GM19324 (cell line): ENCODE measurements at regions not wholly inside any gene's neighbourhood (a gene's known extent, or its start where the extent isn't known, plus 50 kb on each side); places are given as distances from the start of the nearest gene placed in this dataset.

Source experiments
- ATAC-seq: cut with Tn5 transposase; IDR thresholded peaks from one replicate; pipeline ENCODE4 v1.9.1; 2021; ENCODE audit warnings: mild to moderate bottlenecking, moderate library complexity; ENCODE audit not compliant: unreplicated experiment, low FRiP score

DNA sequence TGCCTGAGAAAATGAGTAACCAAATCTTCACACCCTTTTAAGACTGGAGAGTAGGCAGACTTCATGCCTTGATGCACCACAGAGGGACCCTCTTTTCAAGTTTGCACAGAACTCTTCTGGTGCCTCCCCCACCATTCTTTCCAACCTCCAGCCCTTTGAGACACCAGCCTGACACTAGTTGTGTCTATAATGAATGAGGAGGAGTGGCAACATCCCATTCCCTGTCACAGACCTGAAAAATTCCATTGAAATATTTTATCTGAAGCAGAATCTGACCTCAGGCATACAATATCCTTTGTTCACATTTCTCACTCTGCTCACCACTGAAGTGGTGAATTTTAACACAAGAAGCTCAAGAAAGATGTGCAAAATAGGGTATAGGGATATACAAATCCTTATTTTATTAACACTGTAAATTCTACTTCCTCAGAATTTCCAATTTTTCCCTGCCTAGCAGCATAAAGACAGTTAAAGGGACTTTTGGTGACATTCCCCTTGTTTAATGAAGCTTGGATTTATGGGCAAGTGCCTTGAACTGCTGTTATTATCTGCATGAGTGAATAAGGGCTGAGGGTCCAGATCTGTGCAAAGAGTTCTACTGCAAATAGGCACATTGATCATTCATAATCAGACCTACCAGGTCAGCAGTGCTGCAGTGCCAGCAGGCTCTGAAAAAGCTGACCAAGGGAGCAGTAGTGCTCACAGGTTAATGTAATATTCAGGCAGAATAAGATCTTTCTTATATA, 149.9 kb upstream of the PAQR3 start:
- ATAC-seq: no peak

DNA sequence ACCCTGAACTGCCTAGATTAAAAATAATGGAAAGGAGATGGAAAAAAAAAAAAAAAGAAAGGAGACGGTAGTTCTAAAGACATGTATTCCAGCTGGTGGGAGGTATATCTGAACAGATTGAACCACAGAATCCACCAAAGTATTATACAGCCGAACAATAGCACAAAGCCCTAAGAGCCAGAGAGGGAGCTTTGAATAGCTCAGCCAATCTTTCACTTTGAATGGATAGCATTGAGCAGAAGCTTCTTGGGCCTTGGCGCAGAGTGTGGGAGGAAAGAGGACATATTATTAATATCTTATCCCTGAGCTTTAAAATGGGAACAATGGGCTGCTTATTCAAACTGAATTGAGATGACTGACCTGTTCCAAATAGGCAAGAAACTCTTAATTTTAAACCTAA, 147.8 kb upstream of the PAQR3 start:
- no peak for ATAC-seq

DNA sequence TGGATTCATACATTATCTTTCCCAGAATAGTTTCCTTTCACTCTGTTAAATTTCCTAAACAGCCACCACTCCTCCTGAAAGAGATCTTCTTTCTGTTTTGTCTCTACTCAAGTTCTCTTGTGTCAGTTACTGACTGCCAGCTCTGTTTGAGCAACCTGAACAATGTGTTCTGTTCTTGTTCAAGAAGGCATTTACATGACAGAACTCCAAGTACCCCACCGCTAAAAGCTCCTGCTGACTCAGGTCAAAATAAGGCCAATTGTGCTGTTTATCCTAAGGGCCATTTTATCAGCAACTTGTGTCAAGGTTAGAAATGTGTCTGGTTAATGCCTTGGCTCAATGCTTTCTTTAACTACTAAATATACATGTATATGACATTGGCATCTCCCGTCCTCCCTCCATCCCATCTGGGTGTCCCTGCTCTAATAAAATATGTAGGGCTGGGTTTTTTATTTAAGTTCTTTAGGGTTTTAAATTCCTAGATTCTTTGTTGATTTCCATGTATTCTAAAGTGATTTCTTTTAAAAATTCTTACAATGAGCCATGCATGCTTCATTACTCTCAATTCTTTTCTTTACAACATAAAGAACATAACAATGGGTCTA, 144.3 kb upstream of the PAQR3 start:
- ATAC-seq: no peak

DNA sequence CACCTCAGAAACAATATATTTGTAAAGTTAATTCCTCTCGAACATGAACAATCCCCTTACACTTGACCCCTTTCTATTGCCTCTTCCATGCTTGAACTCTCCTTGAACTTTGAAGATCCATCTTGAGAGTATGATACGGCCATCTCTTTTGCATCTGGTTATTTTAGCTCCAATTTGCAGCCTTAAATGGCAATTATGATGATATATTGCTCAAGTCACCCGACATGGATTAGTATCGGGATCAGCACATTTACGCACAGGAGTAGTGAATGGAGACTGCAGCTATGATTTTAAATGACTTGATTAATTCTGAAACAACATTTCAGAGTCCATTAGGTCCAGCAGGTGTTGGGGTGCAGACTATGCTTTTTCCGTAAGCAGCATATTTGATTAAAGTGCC, 143.8 kb upstream of the PAQR3 start:
- ATAC-seq: no peak

DNA sequence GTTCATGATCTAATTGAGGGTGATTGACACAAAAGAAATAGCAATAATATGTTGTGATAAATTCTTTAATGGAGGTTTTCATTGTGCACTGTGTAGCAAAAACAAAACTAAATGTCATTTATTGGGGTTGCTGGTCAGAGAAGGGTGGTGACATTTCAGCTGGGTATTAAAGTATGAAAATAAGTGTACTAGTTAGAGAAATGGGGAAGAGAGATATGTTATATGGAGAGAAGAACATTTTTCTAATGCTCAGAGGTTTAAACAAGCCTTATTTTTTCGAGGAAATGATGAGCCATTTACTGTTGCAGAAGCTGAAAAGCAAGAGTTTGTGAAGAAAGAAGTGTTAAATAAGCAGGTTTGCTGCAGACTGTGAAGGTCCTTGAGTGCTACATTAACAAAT, 142.7 kb upstream of the PAQR3 start:
- no peak for ATAC-seq

DNA sequence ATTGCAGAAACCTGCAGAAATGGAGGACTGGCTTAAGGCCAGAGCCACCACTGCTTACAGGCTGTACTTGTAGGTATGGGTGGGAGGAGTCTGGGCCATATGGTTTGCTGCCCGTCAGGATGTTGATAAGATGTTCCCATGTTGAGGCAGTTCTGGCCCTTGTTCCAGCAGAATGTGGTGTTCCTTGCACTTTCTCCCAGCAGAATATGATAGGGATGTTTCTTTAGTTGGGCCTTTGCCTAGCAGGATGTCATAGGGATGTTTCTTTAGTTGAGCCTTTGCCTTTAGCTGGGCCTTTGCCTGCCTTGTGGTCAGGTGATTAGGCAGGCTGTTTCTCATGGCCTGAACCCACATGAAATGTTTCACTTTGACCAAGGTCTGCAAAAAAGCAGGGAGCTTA, 139.1 kb upstream of the PAQR3 start:
- no peak for ATAC-seq

DNA sequence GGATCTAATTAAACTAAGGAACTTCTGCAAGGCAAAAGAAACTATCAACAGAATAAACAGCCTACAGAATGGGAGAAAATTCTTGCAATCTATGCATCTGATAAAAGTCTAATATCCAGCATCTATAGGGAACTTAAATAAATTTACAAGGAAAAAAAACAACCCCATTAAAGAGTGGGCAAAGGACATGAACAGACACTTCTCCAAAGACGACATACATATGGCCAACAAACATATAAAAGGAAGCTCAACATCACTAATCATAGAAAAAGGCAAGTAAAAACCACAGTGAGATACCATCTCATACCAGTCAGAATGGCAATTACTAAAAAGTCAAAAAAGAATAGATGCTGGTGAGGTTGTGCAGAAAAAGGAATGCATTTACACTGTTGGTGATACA, 134.8 kb upstream of the PAQR3 start:
- no peak for ATAC-seq

DNA sequence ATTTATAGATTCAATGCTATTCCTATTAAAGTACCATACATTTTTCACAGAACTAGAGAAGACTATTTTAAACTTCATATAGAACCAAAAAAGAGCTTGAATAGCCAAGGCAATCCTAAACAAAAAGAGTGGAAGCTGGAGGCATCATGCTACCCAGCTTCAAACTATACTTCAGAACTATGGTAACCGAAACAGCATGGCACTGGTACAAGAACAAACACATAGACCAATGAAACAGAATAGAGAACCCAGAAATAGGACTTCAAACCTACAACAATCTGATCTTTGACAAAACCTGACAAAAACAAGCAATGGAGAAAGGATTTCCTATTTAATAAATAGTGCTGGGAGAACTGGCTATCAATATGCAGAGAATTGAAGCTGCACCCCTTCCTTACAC, 134.2 kb upstream of the PAQR3 start:
- no peak for ATAC-seq

DNA sequence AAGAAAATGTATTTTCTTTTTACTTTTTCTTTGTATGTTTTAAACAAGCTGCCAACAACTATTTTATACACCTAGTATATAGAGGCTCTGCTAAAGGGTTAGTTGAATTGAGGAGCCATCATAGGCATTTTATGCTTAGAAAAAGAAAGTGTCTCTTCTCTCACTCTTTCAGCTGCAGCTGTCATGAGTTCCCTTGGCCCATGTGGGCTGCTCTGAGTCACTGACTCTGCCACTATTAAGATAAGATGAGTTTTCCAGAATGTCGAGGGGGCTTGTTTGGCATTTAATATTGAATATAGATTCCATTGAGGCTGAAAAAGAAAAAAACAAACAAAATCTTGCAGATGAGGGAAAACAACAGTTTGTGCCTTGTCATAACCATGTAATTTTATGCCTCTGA, 126.0 kb upstream of the PAQR3 start:
- no peak for ATAC-seq

DNA sequence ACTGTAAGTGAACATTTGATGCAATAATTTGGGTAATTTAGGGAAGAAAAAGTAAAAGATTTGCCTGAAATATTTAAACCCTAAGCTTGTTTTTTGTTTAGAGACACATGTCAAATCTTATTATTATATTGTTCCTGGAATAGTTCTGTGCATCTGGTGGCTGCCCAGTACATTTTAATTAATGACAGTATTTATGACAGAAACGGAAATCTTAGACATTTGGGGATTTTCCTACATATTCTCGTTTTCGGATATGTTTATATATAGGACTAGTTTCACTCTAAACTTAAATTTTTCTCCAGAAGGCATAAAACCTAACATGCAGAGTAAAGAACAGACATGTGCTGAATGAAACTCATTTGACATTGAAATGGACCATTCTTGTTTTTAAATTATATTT, 125.6 kb upstream of the PAQR3 start:
- ATAC-seq: no peak

DNA sequence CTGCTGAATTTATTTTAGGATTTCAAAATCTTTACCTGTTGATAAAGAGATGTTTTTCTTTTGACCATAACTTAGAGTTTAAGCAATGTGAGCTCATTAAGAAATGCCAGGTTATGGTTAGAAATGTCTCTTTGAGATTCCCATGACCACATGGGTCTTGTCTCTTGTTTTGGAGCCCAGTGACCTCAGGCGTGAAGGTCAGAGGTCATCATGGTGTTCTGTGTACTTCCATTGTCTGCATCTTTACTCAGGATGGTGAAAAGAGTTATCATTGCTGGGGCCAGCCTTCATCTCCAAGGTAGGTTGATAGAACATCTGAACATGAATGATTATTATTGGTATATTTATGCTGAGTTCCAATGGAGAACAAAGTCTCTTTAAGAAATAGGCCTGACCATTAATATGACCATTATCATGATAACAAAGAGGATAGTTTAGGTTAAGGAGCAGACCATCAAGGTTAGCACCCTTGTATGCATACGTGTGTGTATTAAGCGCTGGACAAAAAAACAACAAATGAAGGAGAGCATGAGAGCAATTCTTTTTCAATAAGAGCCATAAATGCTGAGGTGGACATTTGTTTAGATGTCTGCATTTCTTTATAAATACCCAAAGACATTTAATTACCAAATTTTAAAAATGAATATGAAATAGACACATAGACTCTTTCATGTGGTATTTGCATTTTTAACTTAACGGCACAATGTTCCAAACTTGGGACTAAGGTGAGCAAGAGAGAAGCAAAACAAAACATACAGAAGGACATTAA, 120.6 kb upstream of the PAQR3 start:
- no peak for ATAC-seq

DNA sequence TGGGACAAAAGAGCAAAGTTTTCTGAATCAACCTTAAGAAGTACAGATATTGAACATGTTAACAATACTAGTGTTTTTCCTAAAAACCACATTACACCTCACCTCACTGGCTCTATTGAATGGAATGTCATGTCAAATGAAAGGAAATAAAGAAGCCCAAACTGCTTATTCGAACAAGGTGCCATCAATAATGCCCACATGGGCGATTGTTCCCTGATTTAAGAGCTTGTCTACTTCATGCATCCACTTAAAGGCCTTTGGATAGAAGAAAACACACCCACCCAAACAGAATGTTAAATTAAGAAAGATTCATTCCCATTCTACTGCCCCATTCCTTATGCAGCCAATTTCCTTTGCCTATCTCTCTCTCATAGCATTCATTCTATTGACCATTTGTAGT, 118.5 kb upstream of the PAQR3 start:
- ATAC-seq: no peak

DNA sequence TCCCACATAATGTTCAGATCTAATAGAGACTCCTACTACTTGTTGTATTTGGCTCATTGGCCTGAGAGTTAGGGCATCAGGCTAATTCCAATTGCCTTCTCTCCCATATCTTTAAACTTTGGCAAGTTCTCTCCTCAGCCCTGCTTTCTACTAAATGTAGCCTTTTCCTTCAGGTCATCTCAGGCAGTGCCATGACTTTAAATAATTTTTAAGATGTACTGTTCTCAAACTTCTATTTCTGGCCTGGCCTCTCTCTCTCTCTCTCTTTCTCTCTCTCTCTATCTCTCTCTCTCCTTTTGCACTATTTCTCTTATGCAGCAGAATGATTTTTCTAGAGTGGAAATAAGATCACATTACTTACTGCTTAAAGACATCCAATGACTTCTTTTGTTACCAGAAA, 114.5 kb upstream of the PAQR3 start:
- no peak for ATAC-seq

DNA sequence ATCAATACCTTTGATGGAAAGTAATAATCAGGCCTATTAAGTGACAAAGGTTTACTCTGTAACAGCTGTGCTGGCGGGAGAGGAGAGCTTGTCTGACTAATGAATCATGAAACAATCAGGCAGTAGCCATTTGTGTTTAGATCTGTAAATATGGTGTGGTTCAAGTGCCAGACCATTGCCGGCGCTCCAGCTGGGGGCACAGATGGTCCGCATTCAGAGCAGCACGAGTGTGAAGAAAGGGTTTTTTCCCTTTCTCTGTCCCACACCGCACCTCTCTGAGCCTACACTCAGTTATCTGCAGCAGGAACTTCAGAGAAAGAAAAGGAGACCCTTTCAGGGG, 111.3 kb upstream of the PAQR3 start:
- ATAC-seq: no peak

DNA sequence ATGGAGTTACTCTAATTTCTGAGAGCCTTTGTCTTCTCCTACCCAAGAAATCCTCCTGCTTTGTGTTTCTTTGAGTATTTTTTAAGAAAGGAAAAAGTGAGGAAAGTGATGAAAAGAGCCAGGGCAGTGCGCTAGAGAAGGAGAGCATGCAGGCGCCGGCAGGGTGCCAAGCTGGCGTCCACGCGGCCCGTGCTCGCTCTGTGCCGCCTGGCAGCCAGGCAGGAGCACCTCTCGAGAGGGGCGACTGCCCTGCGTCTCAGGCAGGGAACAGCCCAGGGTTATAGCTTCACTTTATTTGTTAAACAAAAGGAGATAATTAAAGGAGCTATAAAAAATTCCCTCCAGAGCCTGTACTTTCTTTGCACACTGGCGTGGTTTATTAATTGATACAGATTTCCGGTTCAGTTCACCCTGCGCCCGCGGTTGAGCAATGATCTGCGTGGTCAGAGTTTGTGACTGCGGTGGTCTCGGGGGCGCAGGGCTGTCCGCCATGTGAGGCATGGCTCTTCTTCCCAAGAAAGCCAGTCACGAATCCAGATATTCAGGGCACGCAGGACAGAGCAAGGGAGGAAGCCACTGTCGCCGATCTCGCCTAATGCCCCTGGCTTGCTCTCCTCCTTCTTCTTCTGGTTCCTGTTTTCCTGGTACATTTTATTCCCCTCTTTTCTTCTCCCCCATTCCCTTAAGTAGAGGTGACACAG, 110.8 kb upstream of the PAQR3 start:
- no peak for ATAC-seq

DNA sequence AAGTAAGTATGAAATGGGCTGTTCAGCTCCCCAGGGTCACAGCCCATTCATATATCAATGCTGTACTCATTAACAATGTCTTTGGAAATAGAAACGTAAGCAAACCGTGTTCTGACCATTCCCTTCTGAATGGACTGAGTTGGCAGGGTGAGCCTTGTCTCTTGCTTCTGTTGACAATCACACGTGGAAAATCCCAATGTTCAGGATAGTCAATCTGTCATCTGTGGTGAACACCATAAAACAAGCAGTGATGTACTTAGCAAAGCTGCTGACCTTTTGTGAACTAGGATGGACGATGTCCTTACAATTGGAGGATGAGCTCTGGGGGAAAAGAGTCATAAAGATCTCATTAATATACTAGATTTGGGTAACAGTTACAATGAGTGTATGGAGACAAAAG, 109.6 kb upstream of the PAQR3 start:
- no peak for ATAC-seq

DNA sequence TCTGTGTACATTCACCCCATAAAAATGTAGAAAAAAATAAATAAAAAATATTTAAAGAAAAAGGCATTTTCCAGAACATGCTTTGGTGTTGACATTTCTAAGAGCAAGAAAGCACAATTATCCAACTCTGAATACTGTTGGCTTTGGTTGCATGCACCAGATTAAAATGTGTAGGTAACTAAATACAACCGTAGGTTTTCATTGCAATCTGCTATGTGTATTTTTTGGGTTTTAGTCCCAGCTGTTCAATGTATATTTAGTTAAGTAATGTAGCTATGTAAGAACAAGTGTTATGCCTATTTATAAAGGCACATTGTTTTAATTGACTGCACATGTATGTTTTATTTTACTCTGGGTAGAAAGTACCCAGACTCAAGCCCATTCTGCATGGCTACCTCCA, 108.1 kb upstream of the PAQR3 start:
- no peak for ATAC-seq

DNA sequence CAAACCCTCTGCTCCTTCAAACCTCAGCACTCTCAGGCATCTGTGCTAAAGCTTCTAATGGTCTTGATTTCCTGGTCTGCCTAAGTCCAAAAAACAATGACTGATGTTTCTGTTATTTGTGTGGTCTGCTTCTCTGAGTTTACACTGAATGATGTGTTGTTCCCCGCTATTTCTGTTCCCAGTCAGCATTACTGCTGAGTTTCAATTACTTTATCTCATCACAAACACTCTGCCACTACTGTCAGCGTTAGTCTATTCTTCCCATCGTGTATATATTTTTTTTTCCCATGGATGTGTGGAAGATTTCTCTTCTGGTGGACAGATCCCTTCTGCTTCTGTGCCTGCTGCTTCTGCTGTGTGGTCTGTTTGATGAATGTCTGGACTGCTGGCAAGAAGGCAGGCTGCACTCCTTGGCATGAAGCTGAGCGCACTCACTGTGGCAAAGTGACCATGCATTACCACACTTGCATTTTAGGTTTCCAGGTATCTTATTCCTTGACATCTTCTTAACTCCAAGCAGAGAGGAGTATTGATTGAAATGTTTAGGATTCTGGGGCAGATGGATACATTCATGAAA, 106.9 kb upstream of the PAQR3 start:
- ATAC-seq: no peak

DNA sequence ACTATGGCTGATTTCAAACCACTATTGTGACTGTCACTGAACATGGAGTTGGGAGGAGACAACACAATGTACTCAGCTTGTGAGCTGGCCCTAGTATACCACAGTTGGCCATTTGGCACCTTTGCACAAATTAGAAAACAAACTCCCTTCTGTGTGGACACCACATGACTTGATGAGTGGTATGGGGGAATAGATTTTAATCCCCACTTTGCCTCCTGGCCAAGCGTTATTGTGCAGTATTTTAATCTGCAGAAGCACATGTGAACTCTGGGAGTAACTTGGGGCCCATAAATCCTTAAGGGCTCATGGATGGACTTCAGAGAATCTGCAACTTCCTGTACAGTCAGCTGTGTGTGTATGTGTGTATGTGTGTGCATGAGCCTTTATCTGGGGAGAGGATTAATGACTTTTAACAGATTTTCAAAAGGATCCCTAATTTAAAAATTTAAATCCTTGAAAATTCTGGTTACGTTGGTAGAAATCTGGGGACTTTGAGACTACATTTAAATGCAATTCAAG, 105.0 kb upstream of the PAQR3 start:
- ATAC-seq: no peak

DNA sequence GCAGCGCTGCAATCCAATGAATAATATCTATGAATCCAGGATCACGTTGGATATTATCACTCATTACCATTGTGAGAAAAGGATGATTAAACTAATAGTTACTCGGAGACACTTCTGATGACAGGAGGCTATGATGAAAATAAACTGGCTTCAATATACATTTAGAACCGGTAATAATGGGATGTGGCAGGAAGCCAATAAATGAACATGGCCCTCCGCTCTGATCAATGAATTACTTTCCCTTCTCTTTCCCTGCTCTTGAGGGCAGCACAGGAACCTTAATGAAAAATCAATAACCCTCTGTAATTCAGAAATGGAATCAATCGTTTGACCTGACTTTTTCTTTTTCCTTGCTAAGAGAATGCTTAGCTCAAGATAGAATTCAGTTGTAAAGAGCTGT, 103.9 kb upstream of the PAQR3 start:
- no peak for ATAC-seq
